GM19452 (cell line): ENCODE measurements at regions not wholly inside any gene's neighbourhood (a gene's known extent, or its start where the extent isn't known, plus 50 kb on each side); places are given as distances from the start of the nearest gene placed in this dataset.

Experiments
- ATAC-seq: cut with Tn5 transposase; IDR thresholded peaks from one replicate; pipeline ENCODE4 v1.9.1; 2021; ENCODE audit not compliant: unreplicated experiment

DNA sequence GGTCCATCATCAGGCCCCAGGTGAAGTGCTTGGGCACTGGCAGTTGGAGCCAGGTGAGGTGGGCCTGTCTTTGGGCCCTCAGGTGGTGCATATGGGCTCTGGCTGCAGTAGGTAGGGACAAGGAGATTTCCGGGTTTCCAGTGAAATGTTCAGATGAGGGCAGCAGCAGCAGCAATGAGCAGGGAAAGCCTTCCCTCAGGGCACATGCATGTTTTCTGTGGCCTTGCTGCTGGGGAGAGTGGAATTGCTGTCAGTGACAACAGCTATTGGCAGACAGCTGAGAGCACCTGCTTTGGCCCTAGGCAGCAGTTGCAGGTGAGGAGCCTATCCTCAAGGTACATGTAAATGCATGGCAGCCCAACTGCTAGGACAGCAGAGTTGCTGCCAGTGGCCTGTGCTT is 58.9 kb upstream of the QRFPR start:
- ATAC-seq, result no peak
